ENCODE measurements at regions not wholly inside any gene's neighbourhood (a gene's known extent, or its start where the extent isn't known, plus 50 kb on each side); places are given as distances from the start of the nearest gene placed in this dataset.

DNA sequence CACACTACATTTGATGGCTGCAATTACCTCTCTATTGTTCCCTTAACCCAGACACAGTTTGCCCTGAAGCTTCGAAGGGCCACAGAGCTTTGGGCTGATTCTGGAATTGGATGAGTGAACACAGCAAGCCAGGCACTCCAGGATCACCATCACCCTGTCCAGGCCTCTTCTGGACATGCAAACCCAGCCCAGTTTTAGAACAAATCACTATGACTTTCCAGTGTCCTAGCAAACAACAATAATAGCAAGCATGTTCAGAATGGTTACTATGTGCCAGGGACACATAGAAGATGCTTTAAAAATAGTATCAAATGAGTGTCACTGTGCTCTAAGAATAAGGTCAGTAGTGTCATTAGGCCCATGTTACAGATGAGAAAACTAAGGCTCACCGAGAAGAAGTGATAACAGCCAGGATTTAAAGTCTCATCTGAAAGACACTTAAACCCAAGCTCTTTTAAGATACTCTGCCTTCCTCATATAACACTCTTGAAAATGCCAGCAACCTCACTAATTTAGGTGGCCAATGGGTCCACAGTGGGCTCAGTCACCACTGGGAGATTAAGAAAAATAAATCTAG lies 191.7 kb upstream of the STK17B start:
- no peak for DNase-seq

- DNase-seq: no peak
Observed at GRCh38 chr2:196365145-196365544, 193.8 kb upstream of the STK17B start.

- DNase-seq: peak; percentile 19
Observed at GRCh38 chr2:196365923-196366322, 194.5 kb upstream of the STK17B start.

DNA sequence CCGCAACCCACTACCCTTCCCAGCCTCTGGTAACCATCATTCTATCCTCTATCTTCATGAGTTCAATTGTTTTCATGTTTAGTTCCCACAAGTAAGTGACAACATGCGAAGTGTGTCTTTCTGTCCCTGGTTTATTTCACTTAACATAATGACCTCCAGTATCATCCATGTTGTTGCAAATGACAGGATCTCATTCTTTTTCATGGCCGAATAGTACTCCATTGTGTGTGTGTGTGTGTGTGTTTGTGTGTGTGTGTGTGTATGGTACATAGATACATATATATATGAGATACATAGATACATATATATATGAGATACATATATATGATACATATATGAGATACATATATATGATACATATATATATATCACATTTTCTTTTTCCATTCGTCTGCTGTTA lies 196.3 kb upstream of the STK17B start:
- no peak for DNase-seq

- DNase-seq: no peak
Observed at GRCh38 chr2:196368546-196369225, 197.3 kb upstream of the STK17B start.

- DNase-seq: no peak
Observed at GRCh38 chr2:196369967-196370366, 198.6 kb upstream of the STK17B start.

DNA sequence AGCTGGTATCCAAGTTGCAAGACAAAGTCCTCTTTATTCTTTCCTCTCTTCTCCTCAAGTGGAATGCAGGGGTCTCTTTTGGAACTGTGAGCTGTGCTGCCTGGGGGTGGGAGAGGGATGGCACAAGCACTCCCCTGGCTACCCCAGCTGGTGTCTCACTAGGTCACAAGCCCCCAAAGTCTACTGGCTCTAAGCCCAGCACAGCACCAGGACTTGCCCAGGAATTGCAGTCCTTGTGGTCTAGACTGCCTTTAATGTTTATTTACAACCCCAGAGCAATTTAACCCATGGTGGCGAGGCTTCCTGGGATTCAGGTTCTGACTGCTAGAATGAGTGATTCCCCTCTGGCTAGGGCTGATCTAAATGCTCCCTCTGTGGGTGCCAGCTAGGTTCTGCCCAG lies 199.0 kb upstream of the STK17B start:
- DNase-seq: no peak

DNA sequence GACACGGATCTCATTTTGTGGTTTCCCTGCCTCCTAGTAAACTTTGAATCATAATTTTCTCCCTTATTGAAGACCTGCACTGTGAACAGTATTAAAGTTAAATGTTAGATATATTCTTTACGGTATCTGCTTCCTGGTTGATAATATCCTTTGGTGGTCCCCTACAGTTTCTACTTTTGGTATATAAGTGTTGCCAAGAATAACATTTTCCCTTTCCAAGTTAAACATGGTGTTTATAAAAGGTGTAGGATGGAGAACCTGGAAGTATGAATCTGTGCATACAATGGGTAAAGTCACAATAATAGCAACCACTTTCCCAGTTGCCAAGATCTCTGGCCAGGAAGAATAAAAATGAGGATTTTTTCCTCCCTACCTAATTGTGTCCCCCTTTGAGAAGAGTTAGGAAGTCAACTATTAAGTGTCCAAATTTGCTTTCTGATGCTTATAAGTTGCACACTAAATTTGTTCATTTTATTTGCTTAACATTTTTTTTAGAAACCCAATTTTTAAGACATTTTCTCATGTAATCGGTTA lies 201.0 kb upstream of the STK17B start:
- no peak for DNase-seq

GRCh38 chr2:196372811-196373664 lies 201.7 kb upstream of the STK17B start:
- no peak for DNase-seq

- no peak for DNase-seq
Observed at GRCh38 chr2:196376984-196377877, 205.9 kb upstream of the STK17B start.

GRCh38 chr2:196379600-196379999 lies 208.2 kb upstream of the STK17B start:
- no peak for DNase-seq

GRCh38 chr2:196380098-196380497 lies 208.7 kb upstream of the STK17B start:
- no peak for DNase-seq

DNA sequence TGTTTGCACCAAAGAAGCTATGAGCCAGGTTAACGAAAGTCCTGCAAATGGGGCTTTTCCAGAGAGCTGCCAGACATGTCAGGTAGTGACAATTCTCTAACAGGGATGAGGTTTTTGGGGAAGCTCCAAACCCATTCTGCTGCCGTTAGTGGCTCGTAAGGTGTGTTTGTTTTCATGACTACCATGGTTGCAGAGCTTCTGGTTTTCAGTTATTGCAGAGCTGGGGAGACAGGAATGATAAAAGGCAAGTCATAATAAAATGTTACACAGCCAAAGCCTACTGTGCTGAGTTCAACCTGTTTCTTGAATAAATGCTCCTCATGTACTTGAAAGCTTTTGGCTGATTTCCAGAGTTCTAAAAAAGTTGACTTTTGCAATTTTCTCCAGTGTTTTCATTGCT lies 209.2 kb upstream of the STK17B start:
- no peak for DNase-seq

GRCh38 chr2:196381464-196381863 lies 210.1 kb upstream of the STK17B start:
- DNase-seq: no peak

DNA sequence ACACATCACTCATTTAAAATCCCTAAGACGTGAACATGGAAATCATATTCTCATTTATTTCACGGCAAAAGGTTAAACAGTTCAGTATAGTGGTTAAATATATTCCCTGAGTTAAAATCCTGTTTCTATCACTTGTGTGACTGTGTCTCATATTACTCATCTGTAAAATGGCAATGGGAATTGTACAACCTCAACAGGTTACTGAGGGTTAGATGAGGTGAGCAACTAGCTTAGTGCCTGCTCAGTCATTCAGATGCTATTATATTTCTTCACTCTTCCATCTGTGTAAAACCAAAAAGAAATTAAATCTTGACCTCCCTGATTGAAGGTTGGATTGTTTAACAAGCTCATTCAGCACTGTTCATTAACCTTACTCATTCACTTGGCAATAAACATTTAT lies 212.4 kb upstream of the STK17B start:
- no peak for DNase-seq

DNA sequence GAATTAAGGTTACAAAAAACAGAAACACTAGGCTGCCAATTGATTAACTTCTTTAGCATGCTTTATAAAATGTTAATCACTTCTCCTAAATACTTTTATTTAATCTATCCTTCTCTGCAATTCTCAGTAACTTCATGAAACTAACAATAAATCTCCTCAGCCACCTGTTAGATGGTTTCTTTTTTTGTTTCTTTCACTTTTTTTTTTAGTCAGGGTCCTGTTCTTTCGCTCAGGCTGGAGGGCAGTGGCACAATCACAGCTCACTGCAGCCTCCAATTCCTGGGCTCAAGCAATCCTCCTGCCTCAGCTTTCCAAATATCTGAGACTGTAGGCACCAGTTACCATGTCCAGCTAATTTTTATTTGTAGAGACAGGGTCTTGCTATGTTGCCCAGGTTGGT lies 213.4 kb upstream of the STK17B start:
- no peak for DNase-seq

DNA sequence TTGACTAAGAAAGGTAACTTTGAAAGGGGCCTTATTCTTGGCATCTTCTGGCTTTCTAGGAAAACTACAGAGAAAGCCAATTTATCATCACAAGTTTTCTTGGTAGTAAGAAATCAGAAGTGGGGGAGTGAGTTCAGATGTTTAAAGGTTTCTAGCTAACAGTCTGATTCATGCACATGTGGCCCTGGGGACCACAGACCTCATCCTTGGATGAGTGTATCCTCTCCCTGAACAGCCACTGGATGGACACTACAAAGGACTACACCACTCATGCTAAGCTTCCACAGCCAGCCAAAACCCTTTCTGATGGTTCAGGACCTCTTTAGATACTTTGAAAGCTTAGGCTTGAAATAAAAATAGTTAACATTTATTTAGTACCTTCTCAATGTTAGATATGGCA lies 218.3 kb upstream of the STK17B start:
- no peak for DNase-seq

- no peak for DNase-seq
Observed at GRCh38 chr2:196390243-196391148, 219.1 kb upstream of the STK17B start.

GRCh38 chr2:196391149-196391479 lies 219.7 kb upstream of the STK17B start:
- no peak for DNase-seq

DNA sequence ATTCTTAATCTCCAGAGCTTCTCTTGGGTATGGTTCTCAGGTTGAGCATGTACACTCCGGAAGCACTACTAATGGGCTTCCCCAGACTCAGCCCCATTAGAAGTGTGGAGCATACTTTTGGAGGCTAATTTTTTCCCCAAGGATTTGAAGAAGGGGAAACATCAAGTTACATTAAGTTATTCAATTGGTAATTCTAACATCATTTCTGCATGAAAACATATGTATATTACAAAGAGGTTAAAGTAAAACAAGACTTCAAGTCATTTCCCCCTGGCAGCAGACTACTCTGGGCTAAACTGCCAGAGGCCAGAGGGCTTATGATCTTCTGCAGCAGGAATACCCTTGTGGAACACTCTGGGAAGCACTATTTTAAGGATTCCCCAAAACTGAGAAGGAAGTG lies 227.7 kb upstream of the STK17B start:
- no peak for DNase-seq

GRCh38 chr2:196399722-196400691 lies 228.6 kb upstream of the STK17B start:
- DNase-seq: no peak

All from activated CD4-positive, alpha-beta T cell treated with anti-CD3 and anti-CD28 coated beads, Interleukin-2, amount 50 U/mL, for 16 hours (primary cell).